ENCODE measurements at regions not wholly inside any gene's neighbourhood (a gene's known extent, or its start where the extent isn't known, plus 50 kb on each side); places are given as distances from the start of the nearest gene placed in this dataset.

DNA sequence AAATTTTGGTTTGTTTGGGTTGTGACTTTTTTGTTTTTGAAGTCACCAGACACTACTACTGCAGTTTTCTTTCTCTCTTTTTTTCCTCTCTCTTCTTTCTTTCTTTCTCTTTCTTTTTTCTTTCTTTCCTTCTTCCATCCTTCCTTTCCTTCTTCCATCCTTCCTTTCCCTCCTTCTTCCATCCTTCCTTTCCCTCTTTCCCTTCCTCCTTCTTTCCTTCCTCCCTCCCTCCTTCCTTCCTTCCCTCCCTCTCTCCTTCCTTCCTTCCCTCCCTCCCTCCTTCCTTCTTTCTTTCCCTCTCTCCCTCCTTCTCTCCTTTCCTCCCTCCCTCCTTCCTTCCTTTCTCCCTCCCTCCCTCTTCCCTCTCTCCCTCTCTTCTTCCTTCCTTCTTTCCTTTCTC is 230.3 kb upstream of the TYRP1 start:
- Mint-ChIP-seq H3K36me3 (no peaks in the 10 kb centered on the region), H3K4me3 (no peak overlapping the region), H3K27me3 (no peaks in the 10 kb centered on the region), H3K9me3 (no peaks in the 10 kb centered on the region), H3K4me1 (no peaks in the 10 kb centered on the region), H3K27ac (no peak overlapping the region)
- POLR2A ChIA-PET = no interaction called here
- ATAC-seq (ENCODE audit: low read depth) = no peak
- no peak for DNase-seq

GRCh38 chr9:12463641-12464040 is 229.5 kb upstream of the TYRP1 start:
- POLR2A ChIA-PET = no interaction called here
- ATAC-seq (ENCODE audit: low read depth) = no peak
- Mint-ChIP-seq H3K4me3 (no peak overlapping the region), H3K27me3 (no peaks in the 10 kb centered on the region), H3K4me1 (no peaks in the 10 kb centered on the region), H3K9me3 (no peaks in the 10 kb centered on the region), H3K36me3 (no peaks in the 10 kb centered on the region), H3K27ac (no peak overlapping the region)
- DNase-seq = no peak

GRCh38 chr9:12464400-12464799 is 228.8 kb upstream of the TYRP1 start:
- Mint-ChIP-seq H3K4me3 (no peak overlapping the region), H3K27ac (no peak overlapping the region), H3K9me3 (no peaks in the 10 kb centered on the region), H3K27me3 (no peaks in the 10 kb centered on the region), H3K36me3 (no peaks in the 10 kb centered on the region), H3K4me1 (no peaks in the 10 kb centered on the region)
- ATAC-seq (ENCODE audit: low read depth) (no peak), DNase-seq (no peak)
- POLR2A ChIA-PET = no interaction called here

DNA sequence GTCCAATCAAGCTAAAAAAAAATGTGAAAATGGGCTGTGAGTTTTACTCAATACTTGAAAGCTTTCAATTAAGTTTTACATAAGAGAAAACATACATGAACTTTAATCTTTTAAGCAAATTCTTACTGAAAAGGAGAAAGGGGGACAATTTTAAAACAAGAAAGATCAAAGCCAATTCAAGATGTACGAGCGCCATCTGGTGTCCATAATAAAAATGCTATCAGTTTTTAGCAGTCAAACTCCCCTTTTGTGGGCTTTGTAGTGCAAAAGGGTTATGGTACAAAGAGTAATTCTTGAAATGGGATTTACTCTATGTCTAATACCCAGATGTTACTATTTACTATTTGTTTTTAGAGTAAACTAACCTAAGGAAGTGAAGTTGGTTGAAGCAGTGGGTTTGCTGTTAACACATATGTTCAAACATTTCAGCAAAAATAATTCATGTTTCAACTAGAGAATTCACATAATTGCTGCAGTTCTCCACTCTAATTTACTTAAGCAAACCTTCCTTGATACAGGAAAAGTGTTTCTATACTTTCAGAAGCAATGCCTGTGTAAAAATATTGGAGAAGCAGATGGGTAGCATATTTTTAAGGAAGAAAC is 228.2 kb upstream of the TYRP1 start:
- DNase-seq (no peak), ATAC-seq (ENCODE audit: low read depth) (no peak)
- no peaks in the 10 kb centered on the region for H3K36me3 Mint-ChIP-seq
- no peaks in the 10 kb centered on the region for H3K4me1 Mint-ChIP-seq
- no peaks in the 10 kb centered on the region for H3K27me3 Mint-ChIP-seq
- no peaks in the 10 kb centered on the region for H3K9me3 Mint-ChIP-seq
- H3K4me3 Mint-ChIP-seq = no peak overlapping the region
- H3K27ac Mint-ChIP-seq = no peak overlapping the region
- POLR2A ChIA-PET = no interaction called here

GRCh38 chr9:12469084-12469483 is 224.1 kb upstream of the TYRP1 start:
- ATAC-seq (ENCODE audit: low read depth) = no peak
- POLR2A ChIA-PET = no interaction called here
- H3K4me1 Mint-ChIP-seq = no peaks in the 10 kb centered on the region
- no peaks in the 10 kb centered on the region for H3K36me3 Mint-ChIP-seq
- DNase-seq = no peak
- no peak overlapping the region for H3K27ac Mint-ChIP-seq
- H3K4me3 Mint-ChIP-seq = no peak overlapping the region
- no peaks in the 10 kb centered on the region for H3K9me3 Mint-ChIP-seq
- no peaks in the 10 kb centered on the region for H3K27me3 Mint-ChIP-seq

DNA sequence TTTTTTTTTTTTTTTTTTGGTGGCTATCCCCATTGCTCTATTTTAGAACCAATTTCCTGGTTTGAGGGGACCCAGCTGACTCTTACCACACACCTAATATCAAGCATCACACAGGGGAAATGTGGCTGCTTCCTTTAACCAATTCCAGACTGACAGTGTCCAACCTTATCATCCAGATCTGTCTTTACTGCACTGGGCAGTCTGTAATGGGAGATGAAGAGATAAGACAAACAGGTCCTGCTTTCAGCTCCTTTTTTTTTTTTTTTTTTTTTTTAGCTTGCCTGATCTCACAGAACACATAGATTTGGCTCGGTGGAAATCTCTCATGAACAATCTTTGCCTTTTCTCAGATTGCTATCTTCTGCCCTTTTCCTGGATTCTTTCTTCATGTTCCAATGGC is 198.8 kb upstream of the TYRP1 start:
- Mint-ChIP-seq H3K27ac (no peak overlapping the region), H3K9me3 (peaks cover 7% of the 10 kb centered on the region), H3K36me3 (no peaks in the 10 kb centered on the region), H3K4me3 (no peak overlapping the region), H3K27me3 (no peaks in the 10 kb centered on the region), H3K4me1 (no peaks in the 10 kb centered on the region)
- ATAC-seq (ENCODE audit: low read depth) (no peak), DNase-seq (no peak)
- POLR2A ChIA-PET = no interaction called here

GRCh38 chr9:12497790-12498189 is 195.4 kb upstream of the TYRP1 start:
- H3K4me1 Mint-ChIP-seq = no peaks in the 10 kb centered on the region
- no peaks in the 10 kb centered on the region for H3K9me3 Mint-ChIP-seq
- H3K27me3 Mint-ChIP-seq = no peaks in the 10 kb centered on the region
- DNase-seq (no peak), ATAC-seq (ENCODE audit: low read depth) (no peak)
- H3K27ac Mint-ChIP-seq = no peak overlapping the region
- H3K4me3 Mint-ChIP-seq = no peak overlapping the region
- no peaks in the 10 kb centered on the region for H3K36me3 Mint-ChIP-seq
- POLR2A ChIA-PET = no interaction called here

GRCh38 chr9:12502520-12502919 is 190.7 kb upstream of the TYRP1 start:
- DNase-seq = no peak
- H3K4me1 Mint-ChIP-seq = no peaks in the 10 kb centered on the region
- POLR2A ChIA-PET = no interaction called here
- no peak overlapping the region for H3K27ac Mint-ChIP-seq
- no peak overlapping the region for H3K4me3 Mint-ChIP-seq
- ATAC-seq (ENCODE audit: low read depth) = no peak
- no peaks in the 10 kb centered on the region for H3K36me3 Mint-ChIP-seq
- no peaks in the 10 kb centered on the region for H3K27me3 Mint-ChIP-seq
- H3K9me3 Mint-ChIP-seq = peaks cover 1% of the 10 kb centered on the region

DNA sequence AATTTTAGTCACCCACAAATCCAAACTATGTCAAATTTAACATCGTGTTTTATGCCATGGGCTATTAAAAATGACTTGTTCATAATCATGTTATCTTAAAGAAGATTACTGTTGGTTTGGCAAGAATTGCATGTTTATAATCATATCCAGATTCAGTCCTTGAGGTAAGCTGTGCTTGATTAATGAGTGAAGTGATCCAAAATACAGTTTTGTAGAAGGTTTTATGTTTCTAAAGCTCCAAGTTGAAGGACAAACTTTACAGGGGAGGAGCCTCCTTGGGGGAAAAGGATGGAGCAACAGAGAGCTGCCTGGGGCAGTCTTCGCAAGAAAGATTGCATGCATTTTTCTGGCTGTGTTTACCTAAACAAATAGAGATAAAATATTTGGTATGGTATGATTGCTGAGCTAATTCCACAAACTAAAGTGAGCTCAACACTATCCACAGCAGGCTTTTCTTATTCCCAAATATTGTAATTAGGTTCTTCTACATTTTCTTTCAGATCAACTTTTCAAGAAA is 189.5 kb upstream of the TYRP1 start:
- Mint-ChIP-seq H3K9me3 (peaks cover 2% of the 10 kb centered on the region), H3K36me3 (no peaks in the 10 kb centered on the region), H3K27me3 (no peaks in the 10 kb centered on the region), H3K4me3 (no peak overlapping the region), H3K27ac (no peak overlapping the region), H3K4me1 (no peaks in the 10 kb centered on the region)
- POLR2A ChIA-PET = no interaction called here
- no peak for DNase-seq
- no peak for ATAC-seq (ENCODE audit: low read depth)

GRCh38 chr9:12510551-12510950 is 182.6 kb upstream of the TYRP1 start:
- POLR2A ChIA-PET = no interaction called here
- Mint-ChIP-seq H3K27me3 (no peaks in the 10 kb centered on the region), H3K9me3 (peaks cover 3% of the 10 kb centered on the region), H3K27ac (no peak overlapping the region), H3K4me3 (no peak overlapping the region), H3K36me3 (no peaks in the 10 kb centered on the region), H3K4me1 (no peaks in the 10 kb centered on the region)
- no peak for DNase-seq
- ATAC-seq (ENCODE audit: low read depth) = no peak

DNA sequence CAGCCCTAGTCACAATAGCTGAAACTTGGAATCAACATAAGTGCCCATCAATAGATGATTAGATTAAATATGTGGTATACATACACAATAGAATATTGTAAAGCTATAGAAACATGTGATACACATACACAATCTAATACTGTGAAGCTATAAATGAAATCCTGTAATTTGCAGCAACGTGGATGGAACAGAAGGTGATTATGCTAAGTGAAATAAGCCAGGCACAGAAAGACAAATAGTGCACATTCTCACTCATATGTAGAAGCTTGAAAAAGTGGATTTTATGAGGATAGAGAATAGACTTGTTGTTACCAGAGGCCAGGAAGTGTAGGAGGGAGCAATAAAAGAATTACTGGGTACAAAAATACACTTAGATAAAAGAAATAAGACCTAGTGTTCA is 181.5 kb upstream of the TYRP1 start:
- DNase-seq (no peak), ATAC-seq (ENCODE audit: low read depth) (no peak)
- Mint-ChIP-seq H3K4me3 (no peak overlapping the region), H3K27me3 (no peaks in the 10 kb centered on the region), H3K36me3 (no peaks in the 10 kb centered on the region), H3K27ac (no peak overlapping the region), H3K4me1 (no peaks in the 10 kb centered on the region), H3K9me3 (peaks cover 3% of the 10 kb centered on the region)
- POLR2A ChIA-PET = no interaction called here

DNA sequence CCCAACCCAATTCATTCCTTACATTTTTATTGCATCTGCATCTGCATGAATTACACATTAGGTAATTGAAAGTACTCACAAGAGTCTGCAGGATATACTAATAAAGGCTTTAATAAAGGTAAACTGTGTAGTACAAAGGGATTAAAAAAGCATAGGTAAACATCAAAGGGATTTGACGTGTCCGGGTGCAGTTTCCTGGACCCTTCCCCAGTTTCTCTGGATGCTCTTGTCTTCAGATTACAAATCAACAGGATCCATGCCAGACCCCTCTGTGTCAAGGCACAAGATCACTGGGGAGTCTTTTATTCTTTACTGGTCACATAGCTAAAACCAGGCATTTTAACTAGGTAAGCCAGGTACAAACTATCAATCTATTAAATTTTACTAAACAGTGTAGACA is 177.2 kb upstream of the TYRP1 start:
- Mint-ChIP-seq H3K4me3 (no peak overlapping the region), H3K27ac (no peak overlapping the region), H3K9me3 (no peaks in the 10 kb centered on the region), H3K36me3 (no peaks in the 10 kb centered on the region), H3K4me1 (no peaks in the 10 kb centered on the region), H3K27me3 (no peaks in the 10 kb centered on the region)
- no peak for DNase-seq
- POLR2A ChIA-PET = no interaction called here
- no peak for ATAC-seq (ENCODE audit: low read depth)

DNA sequence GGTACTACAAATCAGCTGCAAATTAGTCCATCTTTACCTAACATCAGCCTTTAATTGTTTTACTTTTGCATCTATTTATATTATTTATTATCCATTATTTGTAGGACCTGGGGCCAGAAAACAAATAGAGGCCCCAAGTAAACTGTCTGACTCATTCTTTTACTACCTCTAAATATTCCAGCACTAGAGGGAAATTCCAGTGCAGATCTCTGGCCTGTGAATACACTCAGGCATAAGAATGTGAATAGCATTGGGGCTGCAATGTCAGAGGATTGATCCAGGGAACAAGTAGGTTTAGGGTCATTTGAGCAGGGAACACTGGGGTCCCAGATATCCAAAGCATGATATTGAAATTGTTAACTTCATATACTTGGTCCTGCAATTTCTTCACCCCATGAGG is 176.6 kb upstream of the TYRP1 start:
- no peak for ATAC-seq (ENCODE audit: low read depth)
- Mint-ChIP-seq H3K27ac (no peak overlapping the region), H3K36me3 (no peaks in the 10 kb centered on the region), H3K4me1 (no peaks in the 10 kb centered on the region), H3K9me3 (no peaks in the 10 kb centered on the region), H3K4me3 (no peak overlapping the region), H3K27me3 (no peaks in the 10 kb centered on the region)
- POLR2A ChIA-PET = no interaction called here
- no peak for DNase-seq

- DNase-seq (no peak), ATAC-seq (ENCODE audit: low read depth) (no peak)
- Mint-ChIP-seq H3K4me3 (no peak overlapping the region), H3K27ac (no peak overlapping the region), H3K9me3 (peaks cover 8% of the 10 kb centered on the region), H3K4me1 (no peaks in the 10 kb centered on the region), H3K36me3 (no peaks in the 10 kb centered on the region), H3K27me3 (no peaks in the 10 kb centered on the region)
- POLR2A ChIA-PET = no interaction called here
Observed at GRCh38 chr9:12538842-12539579, 154.2 kb upstream of the TYRP1 start.
